H1 (cell line): ENCODE measurements at regions not wholly inside any gene's neighbourhood (a gene's known extent, or its start where the extent isn't known, plus 50 kb on each side); places are given as distances from the start of the nearest gene placed in this dataset.

Experiments
- CTCF ChIA-PET: fragments of 300-600 bp; sonication (Branson Sonifier 250); formaldehyde crosslinking; loops from one replicate; lab custom pipeline; 2021; ENCODE audit not compliant: partially characterized antibody; lab: Charles Lee
- POLR2A ChIA-PET: fragments of 300-600 bp; sonication (Branson Sonifier 250); formaldehyde crosslinking; loops from one replicate; lab custom pipeline; 2021; ENCODE audit warnings: inconsistent platforms; ENCODE audit not compliant: partially characterized antibody; lab: Charles Lee
- DNase-seq, 2 experiments: peaks; one replicate each; pipeline versions ENCODE4 v3.0.0 to v3.0.0-alpha.2; 2010 to 2022; ENCODE audit warnings: low spot score in 2 of 2, low read depth in 1 of 2, mixed read lengths in 1 of 2
- FAIRE-seq: peaks from 2 replicates; lab custom pipeline; 2011; peaks lifted over from hg19 to GRCh38; lab: Jason Lieb, UNC
- H2AFZ ChIP-seq: 2 replicates; pipeline ENCODE4 v1.8.1; 2012; ENCODE audit warnings: low read length, inconsistent platforms
- H2AK5ac ChIP-seq: 2 replicates; pipeline ENCODE4 v1.6.1; 2013; ENCODE audit warnings: low read depth, low read length
- H2BK120ac ChIP-seq: replicated peaks from 2 replicates; pipeline ENCODE3; 2013; ENCODE audit warnings: low read depth, low read length, inconsistent platforms
- H2BK12ac ChIP-seq: 2 replicates; pipeline ENCODE4 v1.6.1; 2013; ENCODE audit warnings: low read depth, low read length
- H2BK15ac ChIP-seq: 2 replicates; pipeline ENCODE4 v1.6.1; 2013; ENCODE audit warnings: low read length
- H2BK20ac ChIP-seq: 2 replicates; pipeline ENCODE4 v1.6.1; 2013; ENCODE audit warnings: low read length
- H2BK5ac ChIP-seq: 2 replicates; pipeline ENCODE4 v1.6.1; 2013; ENCODE audit warnings: low read depth, low read length
- H3K14ac ChIP-seq: 2 replicates; pipeline ENCODE4 v1.6.1; 2013; ENCODE audit warnings: inconsistent platforms; ENCODE audit not compliant: insufficient read length
- H3K18ac ChIP-seq: 2 replicates; pipeline ENCODE4 v1.6.1; 2013; ENCODE audit warnings: low read length; ENCODE audit errors: extremely low read depth
- H3K23ac ChIP-seq: 2 replicates; pipeline ENCODE4 v1.6.1; 2013; ENCODE audit warnings: inconsistent platforms; ENCODE audit not compliant: insufficient read length
- H3K23me2 ChIP-seq: 2 replicates; pipeline ENCODE4 v1.6.1; 2013; ENCODE audit warnings: low read depth, low read length
- H3K27ac ChIP-seq: 2 replicates; pipeline ENCODE4 v1.6.1; 2011; ENCODE audit warnings: low read depth, low read length, inconsistent platforms
- H3K27me3 ChIP-seq, 4 experiments: replicated peaks in 1 of 4; 1 replicate in 1 of 4; 2 replicates in 3 of 4; pipeline versions ENCODE4 v1.6.1 to v1.8.1; 2011 to 2013; ENCODE audit warnings: low read length in 3 of 4, mild to moderate bottlenecking in 3 of 4, inconsistent platforms in 2 of 4, mixed read lengths in 2 of 4, moderate library complexity in 1 of 4; ENCODE audit not compliant: control insufficient read depth in 3 of 4, insufficient read depth in 3 of 4; ENCODE audit errors: extremely low read depth in 1 of 4
- H3K36me3 ChIP-seq, 4 experiments: 2 replicates each; pipeline versions ENCODE4 v1.6.1 to v1.8.1; 2011 to 2013; ENCODE audit warnings: mild to moderate bottlenecking in 4 of 4, low read length in 3 of 4, moderate library complexity in 2 of 4, control low read depth in 1 of 4, inconsistent platforms in 1 of 4; ENCODE audit not compliant: insufficient read depth in 4 of 4, control insufficient read depth in 2 of 4
- H3K4ac ChIP-seq: replicated peaks from 2 replicates; pipeline ENCODE3; 2013; ENCODE audit warnings: low read length, low read depth, mixed read lengths, inconsistent platforms; ENCODE audit not compliant: insufficient read length
- H3K4me1 ChIP-seq, 4 experiments: replicated peaks in 1 of 4; 1 replicate in 1 of 4; 2 replicates in 3 of 4; pipeline versions ENCODE4 v1.6.1 to v1.8.1; 2011 to 2013; ENCODE audit warnings: low read length in 3 of 4, inconsistent platforms in 2 of 4, mixed read lengths in 1 of 4; ENCODE audit not compliant: insufficient read depth in 4 of 4, control insufficient read depth in 3 of 4
- H3K4me2 ChIP-seq, 2 experiments: 2 replicates each; pipeline versions ENCODE4 v1.6.1 to v1.8.1; 2011 to 2013; ENCODE audit warnings: low read depth in 2 of 2, low read length in 2 of 2, control low read depth in 1 of 2, inconsistent platforms in 1 of 2, mild to moderate bottlenecking in 1 of 2; ENCODE audit not compliant: insufficient read depth in 1 of 2
- H3K4me3 ChIP-seq, 4 experiments: fragments of 200-600, 300-600 bp in 1 of 4; sonication (generic), shearing (Covaris generic), sonication (Bioruptor Twin) in 1 of 4; 2 replicates each; pipeline versions ENCODE4 v1.5.1 to v1.8.1; 2011 to 2016; ENCODE audit warnings: low read length in 4 of 4, low read depth in 3 of 4, control low read depth in 2 of 4, inconsistent platforms in 2 of 4, mild to moderate bottlenecking in 2 of 4, mixed read lengths in 1 of 4, moderate library complexity in 1 of 4; ENCODE audit not compliant: insufficient read depth in 2 of 4; ENCODE audit errors: extremely low read depth in 1 of 4
- H3K56ac ChIP-seq: replicated peaks from 2 replicates; pipeline ENCODE3; 2013; ENCODE audit warnings: low read depth, mild to moderate bottlenecking, mixed read lengths, low read length, inconsistent platforms; ENCODE audit not compliant: insufficient read length
- H3K79me1 ChIP-seq: 2 replicates; pipeline ENCODE4 v1.6.1; 2013; ENCODE audit warnings: low read depth, low read length, control low read depth
- H3K79me2 ChIP-seq, 2 experiments: 2 replicates each; pipeline versions ENCODE4 v1.6.1 to v1.8.1; 2012 to 2013; ENCODE audit warnings: low read length in 2 of 2, mild to moderate bottlenecking in 2 of 2, inconsistent platforms in 1 of 2; ENCODE audit not compliant: insufficient read depth in 2 of 2, control insufficient read depth in 1 of 2
- H3K9ac ChIP-seq, 4 experiments: replicated peaks in 1 of 4; 1 replicate in 1 of 4; 2 replicates in 3 of 4; pipeline versions ENCODE4 v1.6.1 to v1.8.1; 2011 to 2013; ENCODE audit warnings: low read depth in 3 of 4, low read length in 3 of 4, control low read depth in 2 of 4, mild to moderate bottlenecking in 2 of 4, moderate library complexity in 2 of 4, inconsistent platforms in 1 of 4; ENCODE audit errors: extremely low read depth in 1 of 4
- H3K9me3 ChIP-seq, 2 experiments: 2 replicates each; pipeline versions ENCODE4 v1.6.1 to v1.8.1; 2012 to 2013; ENCODE audit warnings: mild to moderate bottlenecking in 2 of 2, moderate library complexity in 2 of 2, control low read depth in 1 of 2, inconsistent platforms in 1 of 2, low read depth in 1 of 2, low read length in 1 of 2, mixed read lengths in 1 of 2; ENCODE audit not compliant: insufficient read depth in 2 of 2
- H4K20me1 ChIP-seq, 2 experiments: replicated peaks in 1 of 2; 2 replicates each; pipeline versions ENCODE3 to v1.8.1; 2011 to 2013; ENCODE audit warnings: inconsistent platforms in 2 of 2, low read length in 2 of 2, mild to moderate bottlenecking in 1 of 2; ENCODE audit not compliant: insufficient read depth in 2 of 2, control insufficient read depth in 1 of 2
- H4K5ac ChIP-seq: 2 replicates; pipeline ENCODE4 v1.6.1; 2013; ENCODE audit warnings: low read length, low read depth, mixed read lengths, inconsistent platforms; ENCODE audit not compliant: insufficient read length
- H4K8ac ChIP-seq: 2 replicates; pipeline ENCODE4 v1.8.0; 2013; ENCODE audit warnings: mild to moderate bottlenecking, moderate library complexity, low read length, inconsistent platforms; ENCODE audit not compliant: insufficient read depth; ENCODE audit errors: extremely low read depth
- H4K91ac ChIP-seq: replicated peaks from 2 replicates; pipeline ENCODE3; 2013; ENCODE audit warnings: low read length, mixed read lengths, inconsistent platforms; ENCODE audit not compliant: insufficient read length
- ATF2 ChIP-seq: IDR thresholded peaks from 2 replicates; pipeline ENCODE4 v1.6.1; 2012; ENCODE audit warnings: low read length, inconsistent platforms
- ATF3 ChIP-seq: IDR thresholded peaks from 2 replicates; pipeline ENCODE4 v1.6.1; 2011; ENCODE audit warnings: low read depth, mild to moderate bottlenecking, low read length; ENCODE audit not compliant: insufficient read depth
- CREB1 ChIP-seq: IDR thresholded peaks from 2 replicates; pipeline ENCODE4 v1.6.1; 2012; ENCODE audit warnings: inconsistent platforms
- FOSL1 ChIP-seq: IDR thresholded peaks from 2 replicates; pipeline ENCODE4 v1.6.1; 2011; ENCODE audit warnings: mild to moderate bottlenecking, low read depth, low read length, moderate library complexity; ENCODE audit not compliant: insufficient read depth
- POLR2A ChIP-seq, 2 experiments: IDR thresholded peaks; 1 replicate in 1 of 2; 2 replicates in 1 of 2; pipeline ENCODE4 v1.6.1; 2011; ENCODE audit warnings: low read depth in 2 of 2, low read length in 2 of 2, mild to moderate bottlenecking in 2 of 2; ENCODE audit errors: control extremely low read depth in 1 of 2
- POLR2AphosphoS5 ChIP-seq: IDR thresholded peaks from 2 replicates; pipeline ENCODE4 v1.6.1; 2011; ENCODE audit warnings: low read depth, low read length
- POU5F1 ChIP-seq: IDR thresholded peaks from 2 replicates; pipeline ENCODE4 v1.6.1; 2011; ENCODE audit warnings: low read depth, mild to moderate bottlenecking, low read length, moderate library complexity
- RBBP5 ChIP-seq: IDR thresholded peaks from 2 replicates; pipeline ENCODE4 v1.7.1; 2012; ENCODE audit warnings: low read depth, mild to moderate bottlenecking, inconsistent platforms, low read length, moderate library complexity, borderline replicate concordance
- RFX5 ChIP-seq: IDR thresholded peaks from 2 replicates; pipeline ENCODE4 v1.6.1; 2011; ENCODE audit warnings: low read depth, low read length, improper control_type of control experiment, borderline replicate concordance
- SIN3A ChIP-seq, 2 experiments: IDR thresholded peaks in 1 of 2; conservative IDR thresholded peaks in 1 of 2; 2 replicates each; pipeline ENCODE4 v1.6.1; 2011 to 2012; ENCODE audit warnings: low read length in 2 of 2, improper control_type of control experiment in 1 of 2, low read depth in 1 of 2, mild to moderate bottlenecking in 1 of 2
- TBP ChIP-seq: IDR thresholded peaks from 2 replicates; pipeline ENCODE4 v1.6.1; 2011; ENCODE audit warnings: low read depth, low read length, improper control_type of control experiment
- TCF12 ChIP-seq: IDR thresholded peaks from 2 replicates; pipeline ENCODE4 v1.6.1; 2011; ENCODE audit warnings: low read depth, mild to moderate bottlenecking, low read length
- USF2 ChIP-seq: IDR thresholded peaks from 2 replicates; pipeline ENCODE4 v1.6.1; 2011; ENCODE audit warnings: low read length, improper control_type of control experiment

GRCh38 chr6:122555561-122555960, 54.6 kb upstream of the PKIB start:
- H2AK5ac ChIP-seq, result no peak overlapping the region
- H3K27me3 ChIP-seq, result no peaks in the 10 kb centered on the region
- H3K9me3 ChIP-seq, result no peaks in the 10 kb centered on the region
- H3K23me2 ChIP-seq, result no peaks in the 10 kb centered on the region
- no peaks in the 10 kb centered on the region; the same call in 1 of the 2 replicates for H3K79me1 ChIP-seq
- H3K4me2 ChIP-seq, result no peak overlapping the region
- H2AFZ ChIP-seq, result no peak overlapping the region
- no peak overlapping the region for H4K8ac ChIP-seq
- H3K14ac ChIP-seq, result no peak overlapping the region
- H3K4me1 ChIP-seq, result no peaks in the 10 kb centered on the region
- no peak overlapping the region for H3K23ac ChIP-seq
- H3K56ac ChIP-seq, result no peak overlapping the region
- no peak overlapping the region for H2BK12ac ChIP-seq
- H3K27ac ChIP-seq, result no peak overlapping the region
- no peak for TF ChIP-seq ATF3
- no peak for TF ChIP-seq POU5F1
- TF ChIP-seq RFX5, result no peak
- no peak for TF ChIP-seq TBP
- TF ChIP-seq TCF12, result no peak
- TF ChIP-seq CREB1, result no peak
- no peak for TF ChIP-seq FOSL1
- TF ChIP-seq ATF2, result no peak
- no peak for TF ChIP-seq USF2
- no peak for TF ChIP-seq SIN3A (conservative IDR thresholded peaks at IDR 0.05 in 1 of 2, IDR thresholded peaks at IDR 0.05 in 1 of 2; ENCODE audit: low read depth in 1 of 2, low read length in 2 of 2)
- TF ChIP-seq RBBP5, result no peak
- TF ChIP-seq POLR2A (IDR thresholded peaks at IDR 0.05; ENCODE audit: control extremely low read depth in 1 of 2, low read depth in 2 of 2, low read length in 2 of 2), result no peak
- no peak for TF ChIP-seq POLR2AphosphoS5
- TF ChIP-seq, all 59 proteins: peak for 0
- Histone ChIP-seq H2BK120ac (no peak overlapping the region), H4K5ac (no peak overlapping the region), H3K4ac (no peak overlapping the region), H3K36me3 (peaks cover 0 to 3% (median 0%) of the 10 kb centered on the region in 4 experiments; a peak in 1 of 8 replicates), H4K20me1 (no peaks in the 10 kb centered on the region), H3K9ac (no peak overlapping the region), H2BK20ac (no peak overlapping the region), H2BK5ac (no peak overlapping the region), H3K4me3 (no peak overlapping the region), H3K79me2 (no peaks in the 10 kb centered on the region), H2BK15ac (no peak overlapping the region), H3K18ac (no peak overlapping the region), H4K91ac (no peak overlapping the region)
- POLR2A ChIA-PET, result no interaction called here
- CTCF ChIA-PET, result no interaction called here
- no peak for FAIRE-seq
- DNase-seq, result no peak
